ENCODE measurements at regions not wholly inside any gene's neighbourhood (a gene's known extent, or its start where the extent isn't known, plus 50 kb on each side); places are given as distances from the start of the nearest gene placed in this dataset.

DNA sequence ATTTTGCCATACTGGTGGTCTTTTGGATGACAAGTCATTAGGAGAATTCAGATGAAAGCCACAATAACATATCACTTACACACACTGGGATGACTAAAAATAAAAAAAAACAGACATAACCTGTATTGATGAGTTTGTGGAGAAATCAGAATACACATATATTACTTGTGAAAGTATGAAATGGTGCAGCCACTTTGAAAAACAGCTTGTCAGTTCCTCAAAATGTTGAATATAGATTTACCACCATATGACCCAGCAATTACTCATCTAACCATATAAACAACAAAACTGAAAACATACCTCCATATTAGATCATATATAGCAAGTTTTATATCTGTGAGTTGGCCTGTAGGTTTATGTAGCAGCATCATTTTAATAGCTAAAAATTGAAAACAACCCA, 608.7 kb downstream of the TLL1 start:
- intact Hi-C loops (cut with micrococcal nuclease): no loop called here
- H3K4me3 Mint-ChIP-seq (ENCODE audit: low read depth): no peak overlapping the region
- H3K9me3 Mint-ChIP-seq: no peaks in the 10 kb centered on the region
- no peaks in the 10 kb centered on the region for H3K36me3 Mint-ChIP-seq (ENCODE audit: low read depth)
- H3K4me1 Mint-ChIP-seq (ENCODE audit: low read depth): no peaks in the 10 kb centered on the region
- no peak overlapping the region for H3K27ac Mint-ChIP-seq
- H3K27me3 Mint-ChIP-seq (ENCODE audit: low read depth): no peaks in the 10 kb centered on the region
- no peak for DNase-seq (ENCODE audit: low spot score)

DNA sequence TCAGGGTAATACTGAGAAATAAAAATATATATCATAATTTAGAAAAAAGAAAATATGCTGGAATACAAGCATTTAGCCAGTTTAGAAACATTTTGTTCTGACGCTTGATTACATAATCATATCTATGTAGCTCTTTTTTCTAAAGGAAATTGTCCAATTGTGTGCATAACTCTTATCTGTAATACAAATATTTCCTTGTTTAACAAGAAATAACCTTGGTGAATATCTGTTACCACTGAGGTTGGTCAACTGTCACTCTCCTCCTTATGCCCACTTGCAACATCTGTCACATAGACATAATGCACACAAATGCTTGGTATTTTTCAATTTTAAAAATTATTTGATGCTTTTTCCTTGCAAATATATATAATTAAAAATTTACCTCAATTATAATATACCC, 609.7 kb downstream of the TLL1 start:
- intact Hi-C loops (cut with micrococcal nuclease): no loop called here
- Mint-ChIP-seq H3K4me3 (ENCODE audit: low read depth) (no peak overlapping the region), H3K9me3 (no peaks in the 10 kb centered on the region), H3K36me3 (ENCODE audit: low read depth) (no peaks in the 10 kb centered on the region), H3K27ac (no peak overlapping the region), H3K27me3 (ENCODE audit: low read depth) (no peaks in the 10 kb centered on the region), H3K4me1 (ENCODE audit: low read depth) (no peaks in the 10 kb centered on the region)
- no peak for DNase-seq (ENCODE audit: low spot score)

DNA sequence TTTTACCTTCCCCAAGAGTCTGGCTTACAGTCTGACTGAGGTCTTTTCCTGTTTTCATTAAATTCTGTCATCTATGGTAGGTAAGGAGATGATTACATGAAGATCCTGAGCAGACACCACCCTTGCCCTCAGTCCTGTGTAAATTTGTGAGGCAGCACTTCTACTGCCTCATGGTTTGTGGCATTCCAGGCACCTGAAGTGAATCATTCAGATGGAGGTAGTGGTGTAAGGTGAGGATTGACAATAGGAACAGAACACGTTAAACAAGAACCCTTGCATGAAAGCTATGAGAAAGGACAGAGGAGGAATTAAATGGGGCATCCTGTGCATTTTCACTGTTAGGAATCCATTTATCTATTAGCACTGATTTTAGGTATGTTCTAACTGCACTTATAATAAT, 618.6 kb downstream of the TLL1 start:
- intact Hi-C loops (cut with micrococcal nuclease): no loop called here
- H3K27me3 Mint-ChIP-seq (ENCODE audit: low read depth): no peaks in the 10 kb centered on the region
- H3K4me3 Mint-ChIP-seq (ENCODE audit: low read depth): no peak overlapping the region
- H3K9me3 Mint-ChIP-seq: no peaks in the 10 kb centered on the region
- DNase-seq (ENCODE audit: low spot score): no peak
- no peaks in the 10 kb centered on the region for H3K36me3 Mint-ChIP-seq (ENCODE audit: low read depth)
- no peaks in the 10 kb centered on the region for H3K4me1 Mint-ChIP-seq (ENCODE audit: low read depth)
- H3K27ac Mint-ChIP-seq: no peak overlapping the region

DNA sequence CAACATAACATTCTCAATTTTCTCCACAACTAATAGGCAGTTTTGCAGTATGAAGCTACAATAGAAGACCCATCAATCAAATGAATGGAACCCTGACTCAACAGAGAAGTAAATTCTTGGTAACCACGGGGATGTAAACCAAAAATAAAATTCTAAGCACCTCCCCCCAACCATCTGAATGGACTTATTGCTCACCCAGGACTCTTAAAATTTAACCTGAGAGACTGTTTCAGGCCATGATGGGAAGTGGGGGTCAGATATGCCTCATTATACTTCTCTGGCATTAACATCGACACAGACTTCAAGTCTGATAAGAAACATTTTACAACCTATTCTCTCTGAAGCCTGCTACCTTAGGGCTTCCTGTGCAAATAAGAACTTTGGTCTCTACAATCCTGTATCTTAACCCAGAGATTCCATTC, 620.9 kb downstream of the TLL1 start:
- Mint-ChIP-seq H3K27me3 (ENCODE audit: low read depth) (no peaks in the 10 kb centered on the region), H3K27ac (no peak overlapping the region), H3K36me3 (ENCODE audit: low read depth) (no peaks in the 10 kb centered on the region), H3K9me3 (no peaks in the 10 kb centered on the region), H3K4me1 (ENCODE audit: low read depth) (no peaks in the 10 kb centered on the region), H3K4me3 (ENCODE audit: low read depth) (no peak overlapping the region)
- intact Hi-C loops (cut with micrococcal nuclease): no loop called here
- no peak for DNase-seq (ENCODE audit: low spot score)

DNA sequence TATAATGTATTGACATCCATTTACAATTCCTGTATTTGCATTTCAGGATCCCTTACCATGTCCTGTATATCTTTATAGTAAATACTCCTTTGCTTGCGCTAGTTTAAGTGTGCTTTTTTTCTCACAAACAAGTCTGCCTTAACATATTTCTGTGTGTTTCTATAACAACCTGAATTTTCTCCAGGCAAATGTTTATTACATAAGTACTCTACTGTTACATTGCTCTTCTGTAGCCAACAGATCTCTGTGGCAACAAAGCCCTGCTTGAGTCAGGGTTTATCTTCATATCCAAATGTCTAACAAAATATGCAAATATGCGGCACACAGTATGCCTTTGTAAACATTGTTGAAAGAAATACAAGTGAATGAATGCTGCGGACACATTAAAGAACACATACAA, 625.5 kb downstream of the TLL1 start:
- Mint-ChIP-seq H3K9me3 (no peaks in the 10 kb centered on the region), H3K4me3 (ENCODE audit: low read depth) (no peak overlapping the region), H3K27ac (no peak overlapping the region), H3K36me3 (ENCODE audit: low read depth) (no peaks in the 10 kb centered on the region), H3K27me3 (ENCODE audit: low read depth) (no peaks in the 10 kb centered on the region), H3K4me1 (ENCODE audit: low read depth) (no peaks in the 10 kb centered on the region)
- intact Hi-C loops (cut with micrococcal nuclease): no loop called here
- no peak for DNase-seq (ENCODE audit: low spot score)

DNA sequence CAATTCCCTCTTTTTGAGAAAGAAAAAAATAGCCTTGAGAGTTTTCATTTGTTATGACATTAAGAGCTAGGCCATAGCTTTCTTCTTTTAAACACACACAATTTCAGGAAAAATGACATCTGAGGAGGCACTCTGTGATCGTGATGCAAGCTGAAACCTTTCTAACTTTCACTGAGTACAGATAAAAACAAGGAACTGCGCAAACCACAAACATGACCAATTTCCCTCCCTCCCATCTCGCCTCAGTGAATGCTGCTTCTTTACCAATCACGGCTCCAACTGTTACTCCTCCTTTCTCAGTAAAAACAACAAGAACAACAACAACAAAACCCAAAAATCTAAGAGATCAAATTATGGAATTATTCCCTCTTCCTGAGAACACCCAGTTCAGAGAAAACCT, 626.8 kb downstream of the TLL1 start:
- intact Hi-C loops (cut with micrococcal nuclease): no loop called here
- no peak overlapping the region for H3K4me3 Mint-ChIP-seq (ENCODE audit: low read depth)
- H3K9me3 Mint-ChIP-seq: no peaks in the 10 kb centered on the region
- H3K27ac Mint-ChIP-seq: no peak overlapping the region
- H3K36me3 Mint-ChIP-seq (ENCODE audit: low read depth): no peaks in the 10 kb centered on the region
- no peaks in the 10 kb centered on the region for H3K27me3 Mint-ChIP-seq (ENCODE audit: low read depth)
- DNase-seq (ENCODE audit: low spot score): no peak
- no peaks in the 10 kb centered on the region for H3K4me1 Mint-ChIP-seq (ENCODE audit: low read depth)

DNA sequence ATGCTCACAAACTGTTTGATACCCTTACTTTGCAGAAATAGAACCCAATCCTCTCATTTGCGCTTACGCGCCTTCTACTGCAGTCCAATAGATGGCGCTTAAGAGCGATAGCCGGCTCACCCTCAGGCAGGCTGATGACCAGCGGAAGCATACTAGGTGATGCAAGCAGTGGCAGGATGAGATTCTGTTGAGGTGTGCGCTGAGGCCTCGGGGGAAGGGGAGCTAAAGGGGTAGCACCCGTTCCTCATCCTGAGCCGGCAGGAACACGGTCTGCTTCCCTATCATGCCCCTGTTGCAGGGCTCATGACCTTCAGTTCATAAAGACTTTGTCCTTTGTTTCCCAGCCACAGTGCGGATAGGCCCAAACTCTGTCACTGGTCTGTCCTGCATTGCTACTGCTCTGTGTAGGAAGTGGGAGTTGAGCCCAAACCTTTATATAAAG, 628.9 kb downstream of the TLL1 start:
- intact Hi-C loops (cut with micrococcal nuclease): no loop called here
- no peak for DNase-seq (ENCODE audit: low spot score)

DNA sequence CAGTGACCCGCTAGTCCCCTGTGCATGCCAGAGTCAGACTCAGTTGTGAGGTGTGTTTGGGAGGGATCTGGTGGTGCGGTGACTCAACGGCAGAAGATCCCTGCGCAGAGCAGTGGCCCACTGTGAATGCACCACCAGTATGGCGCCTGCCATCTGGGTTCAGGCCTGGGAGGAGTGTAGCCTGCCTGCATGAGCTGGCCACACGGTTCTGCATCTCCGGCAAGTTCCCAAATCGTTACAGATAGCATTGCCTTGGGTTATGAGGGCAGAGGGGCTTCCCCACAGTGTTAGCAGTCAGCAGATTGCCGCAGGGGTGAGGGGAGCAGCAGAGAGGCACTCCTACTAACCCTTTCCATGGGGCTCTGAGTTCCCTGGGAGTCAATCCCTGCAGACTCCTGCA, 629.6 kb downstream of the TLL1 start:
- Mint-ChIP-seq H3K4me3 (ENCODE audit: low read depth) (no peak overlapping the region), H3K4me1 (ENCODE audit: low read depth) (no peaks in the 10 kb centered on the region), H3K27ac (no peak overlapping the region), H3K27me3 (ENCODE audit: low read depth) (no peaks in the 10 kb centered on the region), H3K9me3 (no peaks in the 10 kb centered on the region), H3K36me3 (ENCODE audit: low read depth) (no peaks in the 10 kb centered on the region)
- intact Hi-C loops (cut with micrococcal nuclease): no loop called here
- DNase-seq (ENCODE audit: low spot score): no peak

More for the DNA sequence above, 628.9 kb downstream of the TLL1 start:
- H3K27ac Mint-ChIP-seq: no peak overlapping the region
- H3K4me1 Mint-ChIP-seq (ENCODE audit: low read depth): no peaks in the 10 kb centered on the region
- H3K4me3 Mint-ChIP-seq (ENCODE audit: low read depth): no peak overlapping the region
- H3K36me3 Mint-ChIP-seq (ENCODE audit: low read depth): no peaks in the 10 kb centered on the region
- no peaks in the 10 kb centered on the region for H3K9me3 Mint-ChIP-seq
- no peaks in the 10 kb centered on the region for H3K27me3 Mint-ChIP-seq (ENCODE audit: low read depth)

DNA sequence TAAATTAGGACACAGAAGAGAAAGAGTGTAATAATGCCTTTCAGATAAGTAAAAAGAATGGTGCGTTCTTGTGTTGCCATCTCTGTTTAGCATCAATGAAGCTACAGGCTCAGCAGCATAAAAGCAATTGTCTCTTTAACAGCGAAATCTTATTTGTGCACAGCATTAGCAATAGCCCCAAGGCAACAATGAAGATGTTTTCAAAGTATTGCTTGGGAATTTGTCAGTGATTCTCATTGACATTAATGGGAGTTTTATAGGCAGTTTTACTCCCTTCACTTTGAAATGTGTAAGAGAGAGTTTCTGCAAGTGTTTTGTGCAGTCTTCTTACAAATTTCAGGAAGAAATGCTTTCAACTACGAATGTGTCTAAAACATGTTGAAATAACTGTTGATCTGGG, 633.0 kb downstream of the TLL1 start:
- Mint-ChIP-seq H3K27me3 (ENCODE audit: low read depth) (no peaks in the 10 kb centered on the region), H3K4me3 (ENCODE audit: low read depth) (no peak overlapping the region), H3K36me3 (ENCODE audit: low read depth) (no peaks in the 10 kb centered on the region), H3K9me3 (no peaks in the 10 kb centered on the region), H3K4me1 (ENCODE audit: low read depth) (no peaks in the 10 kb centered on the region), H3K27ac (no peak overlapping the region)
- intact Hi-C loops (cut with micrococcal nuclease): no loop called here
- DNase-seq (ENCODE audit: low spot score): no peak

DNA sequence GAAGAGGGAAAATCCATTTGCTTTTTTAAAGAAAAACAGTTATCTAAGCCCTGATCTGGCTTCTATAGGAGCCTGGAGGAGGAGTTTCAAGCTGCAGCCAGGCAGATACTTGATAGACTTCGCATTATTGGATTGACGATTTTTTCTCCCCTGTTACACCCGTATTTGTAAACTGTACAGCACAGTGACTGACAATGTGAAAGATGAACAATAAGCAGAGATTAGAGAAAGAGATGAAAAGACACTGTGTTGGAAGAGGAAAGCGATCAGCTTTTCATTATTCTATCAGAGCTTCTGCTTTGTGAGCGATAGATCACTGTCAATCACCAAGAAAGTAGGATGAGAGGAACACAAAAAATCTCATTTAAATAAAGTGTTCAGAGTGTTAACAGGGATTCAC, 639.2 kb downstream of the TLL1 start:
- no peaks in the 10 kb centered on the region for H3K27me3 Mint-ChIP-seq (ENCODE audit: low read depth)
- H3K27ac Mint-ChIP-seq: no peak overlapping the region
- no peaks in the 10 kb centered on the region for H3K36me3 Mint-ChIP-seq (ENCODE audit: low read depth)
- H3K4me1 Mint-ChIP-seq (ENCODE audit: low read depth): no peaks in the 10 kb centered on the region
- DNase-seq (ENCODE audit: low spot score): no peak
- H3K9me3 Mint-ChIP-seq: peaks cover 5% of the 10 kb centered on the region
- intact Hi-C loops (cut with micrococcal nuclease): no loop called here
- H3K4me3 Mint-ChIP-seq (ENCODE audit: low read depth): no peak overlapping the region

DNA sequence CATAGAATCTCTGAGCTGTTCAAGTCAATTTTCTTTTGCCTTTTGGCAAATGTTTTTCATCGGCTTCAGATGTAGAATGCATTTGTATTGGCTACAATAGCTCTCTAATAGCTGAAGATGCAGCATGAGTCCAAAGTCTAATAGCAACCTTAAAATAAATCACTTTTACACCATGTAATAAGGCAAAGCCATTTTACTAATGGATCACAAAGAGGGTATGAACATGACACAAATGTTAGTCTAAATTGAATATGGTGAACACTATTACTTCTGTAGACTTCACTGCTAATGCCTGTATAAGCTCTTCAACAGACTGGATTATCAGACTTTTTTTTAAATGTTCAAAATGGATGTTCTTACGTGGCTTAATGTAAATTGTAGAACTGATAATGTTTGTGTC, 645.3 kb downstream of the TLL1 start:
- Mint-ChIP-seq H3K4me3 (ENCODE audit: low read depth) (no peak overlapping the region), H3K9me3 (peaks cover 15% of the 10 kb centered on the region), H3K4me1 (ENCODE audit: low read depth) (no peaks in the 10 kb centered on the region), H3K27ac (no peak overlapping the region), H3K27me3 (ENCODE audit: low read depth) (no peaks in the 10 kb centered on the region), H3K36me3 (ENCODE audit: low read depth) (no peaks in the 10 kb centered on the region)
- no peak for DNase-seq (ENCODE audit: low spot score)
- intact Hi-C loops (cut with micrococcal nuclease): no loop called here

DNA sequence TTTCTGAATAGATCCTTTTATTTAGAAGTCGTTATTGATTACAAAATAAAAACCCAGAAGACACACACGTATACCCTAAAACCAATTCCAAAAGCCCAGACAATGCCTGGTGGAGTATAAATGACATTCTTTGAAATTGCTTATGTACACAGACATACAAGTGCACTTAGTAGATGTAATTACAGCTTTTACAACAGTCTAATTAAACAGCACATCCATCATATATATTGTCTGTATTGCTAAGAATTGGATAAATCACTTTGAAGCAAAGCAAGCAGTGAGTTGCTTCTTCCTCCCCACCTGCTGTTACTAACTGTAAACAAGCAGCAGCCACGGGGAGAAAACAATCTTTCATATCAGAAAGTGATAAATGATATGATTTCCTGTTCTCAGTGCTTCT, 645.7 kb downstream of the TLL1 start:
- DNase-seq (ENCODE audit: low spot score): no peak

DNA sequence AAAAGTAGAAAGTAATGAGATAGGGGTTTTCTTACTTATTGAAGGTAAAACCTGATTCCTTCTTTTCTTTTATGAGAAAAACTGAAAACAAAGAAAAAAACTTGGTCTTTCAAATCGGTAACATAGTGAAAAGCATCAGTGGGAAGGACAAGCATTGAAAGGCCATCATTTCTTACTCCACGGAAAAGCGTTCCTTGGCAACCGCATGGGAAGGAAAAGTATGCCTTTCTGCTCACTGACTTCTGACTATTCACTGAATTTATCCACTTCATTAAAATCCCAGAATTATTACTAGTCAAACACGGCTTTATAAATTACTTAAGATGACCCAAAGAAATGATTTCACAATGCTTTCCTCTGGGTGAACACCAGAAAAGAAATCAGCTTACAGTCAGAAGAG, 646.7 kb downstream of the TLL1 start:
- no peak overlapping the region for H3K4me3 Mint-ChIP-seq (ENCODE audit: low read depth)
- intact Hi-C loops (cut with micrococcal nuclease): no loop called here
- H3K36me3 Mint-ChIP-seq (ENCODE audit: low read depth): no peaks in the 10 kb centered on the region
- no peaks in the 10 kb centered on the region for H3K4me1 Mint-ChIP-seq (ENCODE audit: low read depth)
- peaks cover 15% of the 10 kb centered on the region for H3K9me3 Mint-ChIP-seq
- DNase-seq (ENCODE audit: low spot score): no peak
- no peak overlapping the region for H3K27ac Mint-ChIP-seq
- no peaks in the 10 kb centered on the region for H3K27me3 Mint-ChIP-seq (ENCODE audit: low read depth)

More for the DNA sequence above, 645.7 kb downstream of the TLL1 start:
- H3K4me1 Mint-ChIP-seq (ENCODE audit: low read depth): no peaks in the 10 kb centered on the region
- intact Hi-C loops (cut with micrococcal nuclease): no loop called here
- H3K4me3 Mint-ChIP-seq (ENCODE audit: low read depth): no peak overlapping the region
- peaks cover 15% of the 10 kb centered on the region for H3K9me3 Mint-ChIP-seq
- H3K27ac Mint-ChIP-seq: no peak overlapping the region
- H3K27me3 Mint-ChIP-seq (ENCODE audit: low read depth): no peaks in the 10 kb centered on the region
- no peaks in the 10 kb centered on the region for H3K36me3 Mint-ChIP-seq (ENCODE audit: low read depth)

DNA sequence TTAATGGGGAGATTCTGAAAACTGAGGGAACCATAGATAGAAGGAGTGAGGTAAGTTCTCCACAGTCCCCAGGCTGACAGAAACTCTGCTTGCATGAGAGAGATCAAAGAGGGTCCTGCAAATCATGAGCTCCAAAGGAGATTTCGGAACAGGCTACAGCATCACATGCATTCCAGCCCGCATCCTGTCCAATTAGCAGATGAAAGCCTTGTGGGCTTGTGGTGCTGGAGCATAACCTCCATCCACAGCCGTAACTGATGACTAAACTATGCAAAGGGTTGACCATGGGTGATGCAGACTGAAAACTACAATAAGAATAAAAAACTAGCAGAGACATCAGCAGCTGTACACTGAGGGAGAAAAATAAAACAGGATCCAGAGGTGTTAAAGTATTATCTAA, 654.5 kb downstream of the TLL1 start:
- intact Hi-C loops (cut with micrococcal nuclease): no loop called here
- no peak for DNase-seq (ENCODE audit: low spot score)
- no peaks in the 10 kb centered on the region for H3K4me1 Mint-ChIP-seq (ENCODE audit: low read depth)
- no peaks in the 10 kb centered on the region for H3K27me3 Mint-ChIP-seq (ENCODE audit: low read depth)
- peaks cover under 1% of the 10 kb centered on the region for H3K9me3 Mint-ChIP-seq
- H3K27ac Mint-ChIP-seq: no peak overlapping the region
- no peaks in the 10 kb centered on the region for H3K36me3 Mint-ChIP-seq (ENCODE audit: low read depth)
- H3K4me3 Mint-ChIP-seq (ENCODE audit: low read depth): no peak overlapping the region
